Spleen (tissue), 11 donors: ENCODE measurements at regions not wholly inside any gene's neighbourhood (a gene's known extent, or its start where the extent isn't known, plus 50 kb on each side); places are given as distances from the start of the nearest gene placed in this dataset.

Experiments
- DNase-seq: peaks from one replicate; pipeline ENCODE4 v3.0.0-alpha.2; 2020
- H3K27ac ChIP-seq, 8 donors: fragments of 200-600 bp; sonication (generic) in 7 of 8; 1 replicate in 4 of 8; 2 replicates in 4 of 8; pipeline versions ENCODE4 v1.5.0 to v1.8.0; 2016 to 2021; ENCODE audit warnings: inconsistent platforms in 4 of 8, mild to moderate bottlenecking in 4 of 8, moderate library complexity in 1 of 8
- H3K27me3 ChIP-seq, 7 donors: fragments of 200-600 bp; sonication (generic) in 6 of 7; replicated peaks in 1 of 7; 1 replicate in 4 of 7; 2 replicates in 3 of 7; pipeline versions ENCODE4 v1.5.0 to v1.8.0; 2016 to 2021; ENCODE audit warnings: inconsistent platforms in 3 of 7, mild to moderate bottlenecking in 1 of 7
- H3K36me3 ChIP-seq, 6 donors: fragments of 200-600 bp; sonication (generic) in 5 of 6; 1 replicate in 4 of 6; 2 replicates in 2 of 6; pipeline versions ENCODE4 v1.5.0 to v1.8.0; 2016 to 2021; ENCODE audit warnings: inconsistent platforms in 2 of 6
- H3K4me1 ChIP-seq, 6 donors: fragments of 200-600 bp; sonication (generic) in 5 of 6; 1 replicate in 3 of 6; 2 replicates in 3 of 6; pipeline versions ENCODE4 v1.5.0 to v1.8.0; 2016 to 2021; ENCODE audit warnings: inconsistent platforms in 3 of 6
- H3K4me3 ChIP-seq, 8 donors: fragments of 200-600 bp; sonication (generic) in 7 of 8; 1 replicate in 4 of 8; 2 replicates in 4 of 8; pipeline versions ENCODE4 v1.5.0 to v1.8.0; 2016 to 2021; ENCODE audit warnings: inconsistent platforms in 4 of 8, mild to moderate bottlenecking in 4 of 8, moderate library complexity in 2 of 8
- H3K9me3 ChIP-seq, 8 donors: fragments of 200-600 bp; sonication (generic) in 7 of 8; 1 replicate in 4 of 8; 2 replicates in 4 of 8; pipeline versions ENCODE4 v1.5.0 to v1.8.0; 2016 to 2021; ENCODE audit warnings: inconsistent platforms in 4 of 8
- POLR2A ChIP-seq, 3 donors: fragments of 450-650 bp; IDR thresholded peaks; one replicate each; pipeline ENCODE4 v1.5.1; 2017; ENCODE audit warnings: antibody characterized with exemption in 3 of 3, mild to moderate bottlenecking in 1 of 3
- POLR2AphosphoS5 ChIP-seq, 3 donors: sonication (generic); formaldehyde crosslinking; IDR thresholded peaks; one replicate each; pipeline ENCODE4 v1.5.1; 2017; ENCODE audit warnings: antibody characterized with exemption in 3 of 3
- WGBS, 5 donors: extraction: QIAGEN DNeasy Blood & Tissue Kit in 3 of 5; methylation state at CpG; one replicate each; pipeline versions ENCODE4 v1.1.5 to v1.1.7; 2013 to 2018; 5-methylcytosine and 5-hydroxymethylcytosine counted together
- intact Hi-C: fragments of 100-400 bp; cut with DNase I; formaldehyde crosslinking; loops from one replicate; pipeline ENCODE4 v1.15.0; 2023; ENCODE audit warnings: low total_unique reads
- TF ChIP-seq, protein P1 (sequence below), 11 experiments: fragments of 200-600 bp in 7 of 11; fragments of 450-650 bp in 4 of 11; sonication (generic) in 4 of 11; IDR thresholded peaks in 8 of 11; conservative IDR thresholded peaks in 3 of 11; 1 replicate in 7 of 11; 2 replicates in 4 of 11; pipeline versions ENCODE4 v1.4.0 to v1.8.0; 2016 to 2021; ENCODE audit warnings: antibody characterized with exemption in 11 of 11, inconsistent platforms in 4 of 11, mild to moderate bottlenecking in 1 of 11
- donor health status: healthy with polysubstance abuse.
- donor health status: DM: no; HTN: no; CAD: no; lungs with moderate emphysema.
- donor health status: DM: no; HTN: no; CAD: no.
- donor health status: Bipolar disorder and iron deficiency.
- donor health status: healthy.
- donor health status: DM: no; HTN: no; CAD: no.
- donor health status: DM: yes; HTN: yes; CAD: no.

DNA sequence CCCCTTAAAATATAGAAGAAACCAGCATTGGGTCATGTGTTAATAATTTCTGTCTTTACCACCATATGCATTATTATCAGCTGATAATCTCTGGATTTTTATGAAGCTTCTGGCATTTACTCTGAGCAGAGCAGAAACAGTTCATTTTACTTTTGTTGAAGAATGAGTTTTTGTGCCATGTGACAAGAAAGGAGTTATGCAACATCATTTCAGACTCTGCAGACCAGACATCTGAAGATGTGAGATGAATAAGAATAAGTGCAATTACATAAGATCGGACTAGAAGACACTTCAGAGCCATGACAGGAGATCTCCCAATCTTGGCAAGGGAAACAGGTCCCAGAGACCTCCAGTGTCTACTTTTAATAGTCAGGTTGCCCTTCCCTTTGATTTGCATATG is 869.4 kb upstream of the VRK2 start:
- DNase-seq = no peak
- 63 to 88% (median 78%) methylated on average over 1 of the region's 1 CpG for WGBS, 5 donors
- Histone ChIP-seq H3K4me1 (no peaks in the 10 kb centered on the region), H3K36me3 (no peaks in the 10 kb centered on the region), H3K27me3 (no peaks in the 10 kb centered on the region), H3K27ac (no peak overlapping the region), H3K4me3 (no peak overlapping the region), H3K9me3 (no peaks in the 10 kb centered on the region)
- TF ChIP-seq POLR2AphosphoS5 (IDR thresholded peaks at IDR 0.05) = no peak
- TF ChIP-seq, protein P1, sequence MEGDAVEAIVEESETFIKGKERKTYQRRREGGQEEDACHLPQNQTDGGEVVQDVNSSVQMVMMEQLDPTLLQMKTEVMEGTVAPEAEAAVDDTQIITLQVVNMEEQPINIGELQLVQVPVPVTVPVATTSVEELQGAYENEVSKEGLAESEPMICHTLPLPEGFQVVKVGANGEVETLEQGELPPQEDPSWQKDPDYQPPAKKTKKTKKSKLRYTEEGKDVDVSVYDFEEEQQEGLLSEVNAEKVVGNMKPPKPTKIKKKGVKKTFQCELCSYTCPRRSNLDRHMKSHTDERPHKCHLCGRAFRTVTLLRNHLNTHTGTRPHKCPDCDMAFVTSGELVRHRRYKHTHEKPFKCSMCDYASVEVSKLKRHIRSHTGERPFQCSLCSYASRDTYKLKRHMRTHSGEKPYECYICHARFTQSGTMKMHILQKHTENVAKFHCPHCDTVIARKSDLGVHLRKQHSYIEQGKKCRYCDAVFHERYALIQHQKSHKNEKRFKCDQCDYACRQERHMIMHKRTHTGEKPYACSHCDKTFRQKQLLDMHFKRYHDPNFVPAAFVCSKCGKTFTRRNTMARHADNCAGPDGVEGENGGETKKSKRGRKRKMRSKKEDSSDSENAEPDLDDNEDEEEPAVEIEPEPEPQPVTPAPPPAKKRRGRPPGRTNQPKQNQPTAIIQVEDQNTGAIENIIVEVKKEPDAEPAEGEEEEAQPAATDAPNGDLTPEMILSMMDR (IDR thresholded peaks at IDR 0.05 in 8 of 11, conservative IDR thresholded peaks at IDR 0.05 in 3 of 11) = no peak
- no peak for TF ChIP-seq POLR2A (IDR thresholded peaks at IDR 0.05)
- intact Hi-C loops = no loop called here

DNA sequence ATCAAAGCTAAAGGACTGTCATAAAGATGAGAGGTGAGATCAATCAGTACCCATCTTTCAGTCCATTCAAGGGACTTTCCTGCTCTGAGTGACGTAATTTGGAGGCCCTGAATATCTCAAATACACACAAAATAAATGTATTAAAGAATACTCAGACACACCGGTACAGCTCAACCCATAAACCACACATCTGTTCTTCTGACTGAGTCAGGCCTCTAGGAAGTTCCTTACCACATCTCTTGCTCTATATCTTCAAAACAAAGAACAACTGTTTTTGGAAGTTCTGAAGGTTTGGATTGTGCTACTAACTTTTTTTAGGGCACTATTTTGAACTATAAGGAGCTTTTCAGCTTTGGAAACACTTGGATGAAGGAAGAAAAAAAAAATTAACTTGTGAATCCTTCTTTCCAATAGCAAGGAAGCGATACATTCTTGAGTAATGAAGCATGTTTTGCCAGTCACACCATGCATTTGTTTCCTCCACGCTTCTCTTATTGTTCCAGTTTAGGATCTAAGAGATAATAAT is 866.5 kb upstream of the VRK2 start:
- H3K27me3 ChIP-seq = no peaks in the 10 kb centered on the region
- WGBS, 5 donors = 68 to 81% (median 75%) methylated on average over 4 of the region's 4 CpGs
- no peak overlapping the region for H3K27ac ChIP-seq
- H3K36me3 ChIP-seq = no peaks in the 10 kb centered on the region
- no peak for DNase-seq
- intact Hi-C loops = no loop called here
- no peaks in the 10 kb centered on the region for H3K9me3 ChIP-seq
- TF ChIP-seq POLR2A (IDR thresholded peaks at IDR 0.05) (no peak), POLR2AphosphoS5 (IDR thresholded peaks at IDR 0.05) (no peak)
- TF ChIP-seq, protein P1 (IDR thresholded peaks at IDR 0.05 in 8 of 11, conservative IDR thresholded peaks at IDR 0.05 in 3 of 11) = no peak
- no peaks in the 10 kb centered on the region for H3K4me1 ChIP-seq
- no peak overlapping the region for H3K4me3 ChIP-seq

DNA sequence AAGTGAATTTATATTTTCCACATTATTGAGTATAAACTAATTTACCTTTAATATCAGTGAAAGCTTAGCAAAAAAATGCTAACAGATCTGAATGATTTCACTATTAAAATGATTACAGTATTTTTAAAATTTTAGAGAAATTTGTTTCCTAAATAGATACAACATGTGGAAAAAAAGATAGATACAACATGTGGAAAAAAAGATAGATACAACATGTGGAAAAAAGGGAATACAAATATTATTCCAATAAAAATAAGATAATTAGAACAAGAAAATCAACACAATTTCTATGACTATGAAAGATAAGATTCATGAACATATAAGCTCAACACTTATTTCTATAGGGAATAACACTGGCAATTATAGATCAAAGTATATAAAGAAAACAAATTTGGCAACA is 865.9 kb upstream of the VRK2 start:
- Histone ChIP-seq H3K4me1 (no peaks in the 10 kb centered on the region), H3K36me3 (no peaks in the 10 kb centered on the region), H3K4me3 (no peak overlapping the region), H3K27me3 (no peaks in the 10 kb centered on the region), H3K27ac (no peak overlapping the region), H3K9me3 (no peaks in the 10 kb centered on the region)
- intact Hi-C loops = no loop called here
- TF ChIP-seq POLR2A (IDR thresholded peaks at IDR 0.05) (no peak), POLR2AphosphoS5 (IDR thresholded peaks at IDR 0.05) (no peak)
- TF ChIP-seq, protein P1 (IDR thresholded peaks at IDR 0.05 in 8 of 11, conservative IDR thresholded peaks at IDR 0.05 in 3 of 11) = no peak
- DNase-seq = no peak

DNA sequence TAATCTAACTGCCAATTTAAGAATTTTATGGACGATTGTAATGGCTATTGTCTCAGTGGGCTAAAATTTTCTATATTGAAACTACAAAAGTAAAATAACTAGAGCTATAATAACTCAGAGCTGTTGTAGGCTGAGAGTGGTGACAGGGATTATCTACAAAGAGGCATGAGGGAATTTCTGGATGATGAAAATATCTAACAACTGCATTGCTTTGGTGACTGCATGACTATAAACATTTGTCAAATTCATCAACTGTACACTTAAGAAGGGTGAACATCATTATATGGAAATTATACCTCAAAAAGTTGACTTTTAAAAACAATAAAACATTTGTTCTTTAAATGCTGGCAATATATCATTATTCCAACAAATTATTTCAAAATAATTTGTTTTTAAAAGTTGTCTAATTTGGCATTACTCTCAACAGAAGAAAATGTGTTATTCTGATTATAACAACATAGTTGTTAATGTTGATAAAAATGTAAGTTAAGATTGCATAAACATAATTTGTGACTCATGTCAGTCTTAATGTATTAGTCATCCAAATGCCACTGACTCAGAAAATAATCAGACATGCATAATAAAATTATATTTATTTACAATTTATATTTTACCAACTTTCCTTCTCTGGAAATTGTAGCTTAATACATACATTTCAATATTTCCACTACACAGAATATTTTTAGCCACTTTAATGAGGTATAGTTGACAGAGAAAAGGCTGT is 865.1 kb upstream of the VRK2 start:
- DNase-seq = no peak
- no peaks in the 10 kb centered on the region for H3K9me3 ChIP-seq
- 38 to 60% (median 48%) methylated on average over 1 of the region's 1 CpG for WGBS, 5 donors

More for the DNA sequence above, 865.1 kb upstream of the VRK2 start:
- TF ChIP-seq, protein P1 (IDR thresholded peaks at IDR 0.05 in 8 of 11, conservative IDR thresholded peaks at IDR 0.05 in 3 of 11) = no peak
- TF ChIP-seq POLR2AphosphoS5 (IDR thresholded peaks at IDR 0.05) (no peak), POLR2A (IDR thresholded peaks at IDR 0.05) (no peak)
- Histone ChIP-seq H3K27me3 (no peaks in the 10 kb centered on the region), H3K36me3 (no peaks in the 10 kb centered on the region), H3K4me3 (no peak overlapping the region), H3K4me1 (no peaks in the 10 kb centered on the region), H3K27ac (no peak overlapping the region)
- intact Hi-C loops = no loop called here
